ENCODE measurements at regions not wholly inside any gene's neighbourhood (a gene's known extent, or its start where the extent isn't known, plus 50 kb on each side); places are given as distances from the start of the nearest gene placed in this dataset.

DNA sequence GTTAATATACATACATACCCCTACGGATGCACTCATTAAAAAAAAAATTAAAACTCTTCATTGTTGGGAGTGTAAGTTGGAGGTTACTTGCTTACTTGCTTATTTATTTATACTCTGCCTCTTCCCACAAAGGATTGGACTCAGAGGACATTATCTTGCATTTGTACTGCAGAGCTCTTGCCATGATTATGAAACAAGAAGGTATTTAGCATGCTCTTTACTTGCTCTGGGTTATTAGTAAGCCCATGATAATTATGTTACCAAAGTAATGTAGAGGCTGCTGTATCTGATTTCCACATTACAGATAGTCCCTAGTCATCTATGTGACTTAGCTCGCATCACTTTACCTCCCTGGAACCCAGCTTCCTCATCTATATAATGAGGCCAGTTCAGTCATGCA lies 355.1 kb upstream of the PTBP2 start:
- no peak overlapping the region for H3K4me3 ChIP-seq (ENCODE audit: control insufficient read depth, low read depth, low read length)
- TF ChIP-seq, protein P1, sequence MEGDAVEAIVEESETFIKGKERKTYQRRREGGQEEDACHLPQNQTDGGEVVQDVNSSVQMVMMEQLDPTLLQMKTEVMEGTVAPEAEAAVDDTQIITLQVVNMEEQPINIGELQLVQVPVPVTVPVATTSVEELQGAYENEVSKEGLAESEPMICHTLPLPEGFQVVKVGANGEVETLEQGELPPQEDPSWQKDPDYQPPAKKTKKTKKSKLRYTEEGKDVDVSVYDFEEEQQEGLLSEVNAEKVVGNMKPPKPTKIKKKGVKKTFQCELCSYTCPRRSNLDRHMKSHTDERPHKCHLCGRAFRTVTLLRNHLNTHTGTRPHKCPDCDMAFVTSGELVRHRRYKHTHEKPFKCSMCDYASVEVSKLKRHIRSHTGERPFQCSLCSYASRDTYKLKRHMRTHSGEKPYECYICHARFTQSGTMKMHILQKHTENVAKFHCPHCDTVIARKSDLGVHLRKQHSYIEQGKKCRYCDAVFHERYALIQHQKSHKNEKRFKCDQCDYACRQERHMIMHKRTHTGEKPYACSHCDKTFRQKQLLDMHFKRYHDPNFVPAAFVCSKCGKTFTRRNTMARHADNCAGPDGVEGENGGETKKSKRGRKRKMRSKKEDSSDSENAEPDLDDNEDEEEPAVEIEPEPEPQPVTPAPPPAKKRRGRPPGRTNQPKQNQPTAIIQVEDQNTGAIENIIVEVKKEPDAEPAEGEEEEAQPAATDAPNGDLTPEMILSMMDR (conservative IDR thresholded peaks at IDR 0.05; ENCODE audit: control insufficient read depth, insufficient read depth, low read depth, low read length): no peak
- DNase-seq (ENCODE audit: low read depth): no peak

DNA sequence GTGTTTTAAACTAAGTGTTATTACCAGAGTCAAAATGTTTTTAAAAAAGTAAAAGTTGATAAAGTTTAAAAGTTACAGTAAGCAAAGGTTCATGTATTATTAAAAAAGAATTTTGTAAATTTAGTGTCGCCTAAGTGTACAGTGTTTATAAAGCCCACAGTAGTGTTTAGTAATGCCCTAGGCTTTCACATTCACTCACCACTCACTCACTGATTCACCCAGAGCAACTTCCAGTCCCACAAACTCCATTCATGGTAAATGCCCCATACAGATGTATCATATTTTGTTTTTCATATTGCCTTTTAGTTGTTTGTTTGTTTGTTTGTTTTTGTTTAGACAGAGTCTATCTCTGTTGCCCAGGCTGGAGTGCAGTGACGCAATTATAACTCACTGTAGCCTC lies 353.8 kb upstream of the PTBP2 start:
- TF ChIP-seq, protein P1 (conservative IDR thresholded peaks at IDR 0.05; ENCODE audit: control insufficient read depth, insufficient read depth, low read depth, low read length): no peak
- no peak for DNase-seq (ENCODE audit: low read depth)
- no peak overlapping the region for H3K4me3 ChIP-seq (ENCODE audit: control insufficient read depth, low read depth, low read length)

DNA sequence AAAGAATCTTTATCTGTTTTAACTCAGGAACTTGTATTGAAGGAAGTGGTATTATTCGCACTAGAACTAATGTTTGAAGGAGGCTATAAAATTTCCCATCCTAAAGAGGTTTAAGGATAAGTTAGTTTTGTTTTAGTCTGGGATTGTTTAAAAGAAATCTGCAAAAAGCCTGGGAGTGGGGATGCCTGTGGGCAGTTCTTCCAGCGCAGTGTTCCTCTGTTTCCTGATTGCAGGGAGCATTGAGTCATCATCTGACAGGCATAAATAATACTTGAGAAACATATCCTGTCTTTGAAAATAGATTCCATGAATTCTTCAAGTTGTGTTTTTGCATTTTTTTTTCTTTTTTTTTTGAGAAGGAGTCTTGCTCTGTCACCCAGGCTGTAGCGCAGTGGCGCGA lies 350.8 kb upstream of the PTBP2 start:
- DNase-seq (ENCODE audit: low read depth): peak; percentile 91
- no peak overlapping the region for H3K4me3 ChIP-seq (ENCODE audit: control insufficient read depth, low read depth, low read length)
- TF ChIP-seq, protein P1 (conservative IDR thresholded peaks at IDR 0.05; ENCODE audit: control insufficient read depth, insufficient read depth, low read depth, low read length): no peak

DNA sequence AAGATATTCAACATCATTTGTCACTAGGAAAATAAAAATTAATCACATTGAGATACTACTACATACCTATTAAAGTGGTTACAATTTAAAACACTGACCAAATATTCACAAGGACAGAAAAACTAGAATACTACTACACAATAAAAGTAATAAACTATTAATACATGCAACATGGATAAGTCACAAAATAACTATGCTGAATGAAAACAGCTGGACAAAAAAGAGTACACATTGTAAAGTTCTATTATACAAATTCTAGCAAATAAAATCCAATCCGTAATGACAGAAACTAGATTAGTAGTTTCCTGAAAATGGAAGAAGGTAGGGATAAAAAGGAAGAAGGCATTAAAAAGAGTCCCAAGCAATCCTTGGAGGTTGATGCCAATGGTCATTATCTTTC lies 348.7 kb upstream of the PTBP2 start:
- TF ChIP-seq, protein P1 (conservative IDR thresholded peaks at IDR 0.05; ENCODE audit: control insufficient read depth, insufficient read depth, low read depth, low read length): no peak
- no peak overlapping the region for H3K4me3 ChIP-seq (ENCODE audit: control insufficient read depth, low read depth, low read length)
- no peak for DNase-seq (ENCODE audit: low read depth)

DNA sequence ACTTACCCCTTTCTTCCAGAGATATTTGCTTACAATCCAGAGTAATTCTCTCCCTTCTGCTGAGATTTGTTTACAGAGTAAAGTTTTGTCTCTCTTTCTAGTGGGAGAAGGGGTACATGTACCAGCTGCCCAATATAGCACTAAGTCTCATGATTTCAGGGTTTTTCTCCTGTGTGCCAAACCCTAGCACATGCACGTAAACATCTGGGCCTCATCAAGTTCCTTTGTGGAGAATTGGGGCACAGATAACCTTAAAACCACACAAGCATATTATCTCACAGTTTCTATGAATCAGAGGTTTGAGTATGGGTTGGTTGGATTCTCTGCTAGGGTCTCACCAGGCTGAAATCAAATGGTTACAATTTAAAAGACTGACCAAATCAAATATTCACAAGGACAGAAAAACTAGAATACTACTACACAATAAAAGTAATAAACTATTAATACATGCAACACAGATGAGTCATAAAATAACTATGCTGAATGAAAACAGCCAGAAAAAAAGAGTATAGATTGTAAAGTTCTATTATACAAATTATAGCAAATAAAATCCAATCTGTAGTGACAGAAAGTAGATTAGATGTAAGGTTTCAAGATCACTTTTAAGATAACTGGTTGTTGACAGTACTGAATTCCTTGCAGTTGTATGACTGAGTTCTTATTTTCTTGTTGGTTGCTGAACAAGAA lies 347.4 kb upstream of the PTBP2 start:
- TF ChIP-seq, protein P1 (conservative IDR thresholded peaks at IDR 0.05; ENCODE audit: control insufficient read depth, insufficient read depth, low read depth, low read length): no peak
- no peak for DNase-seq (ENCODE audit: low read depth)
- no peak overlapping the region for H3K4me3 ChIP-seq (ENCODE audit: control insufficient read depth, low read depth, low read length)

DNA sequence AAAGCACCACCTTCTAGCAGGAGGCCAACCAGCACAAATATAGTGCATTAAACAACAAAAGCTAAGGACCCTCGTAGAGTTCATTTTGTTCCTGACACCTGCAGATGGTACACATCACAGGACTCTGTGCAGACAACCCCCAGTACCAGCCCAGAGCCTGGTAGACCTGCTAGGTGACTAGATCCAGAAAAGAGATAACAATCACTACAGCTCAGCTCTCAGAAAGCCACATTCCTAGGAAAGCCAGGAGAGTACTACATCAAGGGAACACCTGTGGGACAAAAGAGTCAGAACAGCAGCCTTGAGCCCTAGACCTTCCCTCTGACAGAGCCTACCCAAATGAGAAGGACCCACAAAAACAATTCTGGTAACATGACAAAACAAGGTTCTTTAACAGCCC lies 344.7 kb upstream of the PTBP2 start:
- TF ChIP-seq, protein P1 (conservative IDR thresholded peaks at IDR 0.05; ENCODE audit: control insufficient read depth, insufficient read depth, low read depth, low read length): no peak
- H3K4me3 ChIP-seq (ENCODE audit: control insufficient read depth, low read depth, low read length): no peak overlapping the region
- DNase-seq (ENCODE audit: low read depth): no peak

DNA sequence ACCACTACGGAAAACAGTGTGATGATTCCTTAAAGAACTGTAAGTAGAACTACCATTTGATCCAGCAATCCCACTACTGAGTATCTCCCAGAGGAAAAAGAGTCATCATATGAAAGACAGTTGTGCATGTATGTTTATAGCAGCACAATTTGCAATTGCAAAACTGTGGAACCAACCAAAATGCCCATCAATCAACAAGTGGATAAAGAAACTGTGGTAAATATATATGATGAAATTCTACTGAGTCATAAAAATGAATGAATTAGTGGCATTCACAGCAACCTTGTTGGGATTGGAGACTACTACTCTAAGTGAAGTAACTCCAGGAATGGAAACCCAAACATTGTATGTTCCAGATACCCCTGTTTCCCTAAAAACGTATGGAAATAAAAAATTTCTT lies 337.0 kb upstream of the PTBP2 start:
- TF ChIP-seq, protein P1 (conservative IDR thresholded peaks at IDR 0.05; ENCODE audit: control insufficient read depth, insufficient read depth, low read depth, low read length): no peak
- DNase-seq (ENCODE audit: low read depth): peak; percentile 30
- no peak overlapping the region for H3K4me3 ChIP-seq (ENCODE audit: control insufficient read depth, low read depth, low read length)

Measured in fibroblast of mammary gland (primary cell).